PFSK-1 (cell line): ENCODE measurements at regions not wholly inside any gene's neighbourhood (a gene's known extent, or its start where the extent isn't known, plus 50 kb on each side); places are given as distances from the start of the nearest gene placed in this dataset.

Experiments used
- POLR2AphosphoS5 ChIP-seq: IDR thresholded peaks from 2 replicates; pipeline ENCODE4 v1.6.1; 2012; ENCODE audit warnings: low read depth, mild to moderate bottlenecking, control low read depth, low read length, moderate library complexity
- TAF1 ChIP-seq: IDR thresholded peaks from 2 replicates; pipeline ENCODE4 v1.6.1; 2012; ENCODE audit warnings: low read length, control low read depth, borderline replicate concordance; ENCODE audit not compliant: insufficient read depth

DNA sequence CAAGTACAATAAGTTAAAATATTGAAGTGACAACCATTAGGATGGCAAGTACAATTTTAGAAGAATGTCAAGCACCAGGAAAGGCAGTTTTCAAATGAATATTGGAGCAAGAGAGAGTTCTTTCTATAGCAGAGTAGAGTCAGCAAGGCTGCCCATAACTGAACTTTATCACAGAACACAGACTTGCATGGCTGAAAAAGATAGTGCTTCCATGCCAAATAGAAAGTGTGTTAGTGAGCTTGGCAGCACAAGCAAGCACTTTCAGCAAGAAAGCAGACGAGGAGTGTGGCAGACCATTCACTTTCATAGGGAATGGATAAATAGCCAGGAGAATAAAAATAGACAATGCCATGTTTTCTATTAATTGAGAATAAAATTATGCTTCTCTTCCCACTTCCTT is 647.0 kb upstream of the MGAT4C start:
- TF ChIP-seq POLR2AphosphoS5 (no peak), TAF1 (no peak)
